AG04450 (cell line): ENCODE measurements at regions not wholly inside any gene's neighbourhood (a gene's known extent, or its start where the extent isn't known, plus 50 kb on each side); places are given as distances from the start of the nearest gene placed in this dataset.

Experiments used
- CTCF ChIA-PET: fragments of 300-600, 350-600 bp; formaldehyde crosslinking; extraction: SDS; loops from one replicate; lab custom pipeline; 2022; ENCODE audit warnings: antibody characterized with exemption, inconsistent platforms; lab: Charles Lee
- POLR2A ChIA-PET: fragments of 350-600 bp; formaldehyde crosslinking; extraction: SDS; loops from one replicate; lab custom pipeline; 2021; ENCODE audit warnings: antibody characterized with exemption, inconsistent platforms; lab: Yijun Ruan, JAX
- DNase-seq: peaks from one replicate; pipeline ENCODE4 v3.0.0-alpha.2; 2011; ENCODE audit warnings: low read depth, low spot score
- H3K27ac ChIP-seq: one replicate; pipeline ENCODE4 v1.5.1; 2012; ENCODE audit warnings: low read depth, low read length, control low read depth
- H3K27me3 ChIP-seq: one replicate; pipeline ENCODE4 v1.6.0; 2012; ENCODE audit warnings: low read length; ENCODE audit not compliant: control insufficient read depth, insufficient read depth
- H3K4me3 ChIP-seq: 2 replicates; pipeline ENCODE4 v1.5.1; 2011; ENCODE audit warnings: mild to moderate bottlenecking, low read depth, low read length, control low read depth
- H3K9me3 ChIP-seq: 2 replicates; pipeline ENCODE4 v1.5.1; 2012; ENCODE audit warnings: low read length; ENCODE audit not compliant: control insufficient read depth, insufficient read depth
- CTCF ChIP-seq: IDR thresholded peaks from 2 replicates; pipeline ENCODE4 v1.5.1; 2011; ENCODE audit warnings: low read depth, low read length, control low read depth, inconsistent platforms

GRCh38 chr22:48144318-48144717 is 1381.9 kb downstream of the TBC1D22A start:
- TF ChIP-seq CTCF, result no peak
- H3K27ac ChIP-seq, result no peak overlapping the region
- H3K27me3 ChIP-seq, result no peaks in the 10 kb centered on the region
- no peak for DNase-seq
- ChIA-PET CTCF (no interaction called here), POLR2A (no interaction called here)
- H3K9me3 ChIP-seq, result peaks cover 82% of the 10 kb centered on the region
- no peak overlapping the region for H3K4me3 ChIP-seq

- TF ChIP-seq CTCF, result no peak
- ChIA-PET CTCF (no interaction called here), POLR2A (no interaction called here)
- H3K27ac ChIP-seq, result no peak overlapping the region
- no peaks in the 10 kb centered on the region for H3K27me3 ChIP-seq
- no peak overlapping the region for H3K4me3 ChIP-seq
- H3K9me3 ChIP-seq, result peaks cover 87% of the 10 kb centered on the region
- DNase-seq, result no peak
These were observed 1381.4 kb downstream of the TBC1D22A start for GRCh38 chr22:48143856-48144255.

- no peak for DNase-seq
- CTCF ChIA-PET, result no interaction called here
- no peak for TF ChIP-seq CTCF
- POLR2A ChIA-PET, result no interaction called here
- Histone ChIP-seq H3K4me3 (no peak overlapping the region), H3K27ac (no peak overlapping the region), H3K27me3 (no peaks in the 10 kb centered on the region), H3K9me3 (peaks cover 84% of the 10 kb centered on the region)
These were observed 1379.9 kb downstream of the TBC1D22A start for GRCh38 chr22:48142388-48142787.

- no peak for TF ChIP-seq CTCF
- no peak overlapping the region for H3K27ac ChIP-seq
- POLR2A ChIA-PET, result no interaction called here
- CTCF ChIA-PET, result no interaction called here
- H3K9me3 ChIP-seq, result peaks cover 73% of the 10 kb centered on the region
- no peak for DNase-seq
- H3K4me3 ChIP-seq, result no peak overlapping the region
- no peaks in the 10 kb centered on the region for H3K27me3 ChIP-seq
These were observed 1378.9 kb downstream of the TBC1D22A start for GRCh38 chr22:48141301-48141700.

GRCh38 chr22:48140261-48140813 is 1377.9 kb downstream of the TBC1D22A start:
- DNase-seq, result no peak
- H3K9me3 ChIP-seq, result peaks cover 67% of the 10 kb centered on the region
- no peak overlapping the region for H3K27ac ChIP-seq
- ChIA-PET CTCF (no interaction called here), POLR2A (no interaction called here)
- H3K4me3 ChIP-seq, result no peak overlapping the region
- H3K27me3 ChIP-seq, result no peaks in the 10 kb centered on the region
- no peak for TF ChIP-seq CTCF
